Natural killer cell treated with Interleukin-12 subunit alpha and Interleukin-12 subunit beta and Interleukin-15 and Interleukin-18, amount 100 ng/mL, for 72 hours (primary cell): ENCODE measurements at regions not wholly inside any gene's neighbourhood (a gene's known extent, or its start where the extent isn't known, plus 50 kb on each side); places are given as distances from the start of the nearest gene placed in this dataset.
A peak's percentile ranks its signal among the peaks of the same experiment; 100 is the strongest.

Experiments used
- ATAC-seq, 2 donors: fragments of 150-1000 bp; cut with Tn5 transposase in 1 of 2; sonication (Bioruptor Pico), chemical (Tn5 transposase) in 1 of 2; 2 replicates each; pipeline ENCODE4 v1.10.0; 2021
- DNase-seq: peaks from one replicate; pipeline ENCODE4 v3.0.0; 2022; ENCODE audit warnings: low spot score
- H3K27ac Mint-ChIP-seq, 2 donors: 1 replicate in 1 of 2; 2 replicates in 1 of 2; pipeline ENCODE4 v1.8.0; 2022; ENCODE audit warnings: mixed read lengths in 2 of 2, mild to moderate bottlenecking in 1 of 2, moderate library complexity in 1 of 2
- H3K27me3 Mint-ChIP-seq, 2 donors: 1 replicate in 1 of 2; 2 replicates in 1 of 2; pipeline ENCODE4 v1.8.0; 2022; ENCODE audit warnings: mixed read lengths in 2 of 2
- H3K36me3 Mint-ChIP-seq: one replicate; pipeline ENCODE4 v1.8.0; 2022; ENCODE audit warnings: mixed read lengths
- H3K4me1 Mint-ChIP-seq, 2 donors: 1 replicate in 1 of 2; 2 replicates in 1 of 2; pipeline ENCODE4 v1.8.0; 2022; ENCODE audit warnings: low read depth in 2 of 2, mixed read lengths in 2 of 2, mild to moderate bottlenecking in 1 of 2
- H3K4me3 Mint-ChIP-seq: one replicate; pipeline ENCODE4 v1.8.0; 2022; ENCODE audit warnings: mixed read lengths
- H3K9me3 Mint-ChIP-seq: 2 replicates; pipeline ENCODE4 v1.8.0; 2022; ENCODE audit warnings: mixed read lengths

GRCh38 chr10:10818082-10818481 is 199.6 kb upstream of the CELF2 start:
- Mint-ChIP-seq H3K9me3 (peaks cover 4% of the 10 kb centered on the region), H3K4me3 (no peak overlapping the region), H3K27me3 (peaks cover 14 to 22% of the 10 kb centered on the region in 2 donors), H3K36me3 (no peaks in the 10 kb centered on the region), H3K4me1 (no peaks in the 10 kb centered on the region), H3K27ac (no peak overlapping the region)
- DNase-seq (no peak), ATAC-seq (no peak)

GRCh38 chr10:10819206-10819856 is 198.3 kb upstream of the CELF2 start:
- Mint-ChIP-seq H3K9me3 (peaks cover 4% of the 10 kb centered on the region), H3K4me3 (no peak overlapping the region), H3K36me3 (no peaks in the 10 kb centered on the region), H3K27ac (no peak overlapping the region), H3K4me1 (no peaks in the 10 kb centered on the region), H3K27me3 (peaks cover 22 to 26% of the 10 kb centered on the region in 2 donors)
- ATAC-seq: no peak
- no peak for DNase-seq

GRCh38 chr10:10821926-10822325 is 195.7 kb upstream of the CELF2 start:
- DNase-seq (no peak), ATAC-seq (peak in 1 of 2 donors; percentile 24)
- Mint-ChIP-seq H3K4me1 (no peaks in the 10 kb centered on the region), H3K27ac (no peak overlapping the region), H3K36me3 (no peaks in the 10 kb centered on the region), H3K27me3 (peaks cover 22 to 25% of the 10 kb centered on the region in 2 donors), H3K9me3 (peaks cover 4% of the 10 kb centered on the region), H3K4me3 (no peak overlapping the region)

GRCh38 chr10:10824591-10825148 is 193.0 kb upstream of the CELF2 start:
- H3K36me3 Mint-ChIP-seq: no peaks in the 10 kb centered on the region
- no peaks in the 10 kb centered on the region for H3K9me3 Mint-ChIP-seq
- H3K4me3 Mint-ChIP-seq: no peak overlapping the region
- DNase-seq (no peak), ATAC-seq (no peak)
- H3K27me3 Mint-ChIP-seq: peaks cover 31 to 40% of the 10 kb centered on the region in 2 donors
- no peak overlapping the region for H3K27ac Mint-ChIP-seq
- H3K4me1 Mint-ChIP-seq: no peaks in the 10 kb centered on the region

GRCh38 chr10:10826125-10826524 is 191.5 kb upstream of the CELF2 start:
- H3K9me3 Mint-ChIP-seq: no peaks in the 10 kb centered on the region
- no peak overlapping the region for H3K4me3 Mint-ChIP-seq
- no peaks in the 10 kb centered on the region for H3K36me3 Mint-ChIP-seq
- no peak for DNase-seq
- H3K4me1 Mint-ChIP-seq: no peaks in the 10 kb centered on the region
- no peak overlapping the region for H3K27ac Mint-ChIP-seq
- H3K27me3 Mint-ChIP-seq: peaks cover 27 to 41% of the 10 kb centered on the region in 2 donors
- no peak for ATAC-seq

- DNase-seq: no peak
- Mint-ChIP-seq H3K9me3 (no peaks in the 10 kb centered on the region), H3K4me1 (no peaks in the 10 kb centered on the region), H3K27me3 (peaks cover 21 to 35% of the 10 kb centered on the region in 2 donors), H3K36me3 (no peaks in the 10 kb centered on the region), H3K27ac (no peak overlapping the region), H3K4me3 (no peak overlapping the region)
- ATAC-seq: no peak
These were observed 189.0 kb upstream of the CELF2 start for GRCh38 chr10:10828623-10829022.

GRCh38 chr10:10829576-10829975 is 188.1 kb upstream of the CELF2 start:
- ATAC-seq (no peak), DNase-seq (no peak)
- H3K4me3 Mint-ChIP-seq: no peak overlapping the region
- H3K27me3 Mint-ChIP-seq: peaks cover 21 to 26% of the 10 kb centered on the region in 2 donors
- H3K4me1 Mint-ChIP-seq: no peaks in the 10 kb centered on the region
- no peaks in the 10 kb centered on the region for H3K36me3 Mint-ChIP-seq
- H3K27ac Mint-ChIP-seq: no peak overlapping the region
- no peaks in the 10 kb centered on the region for H3K9me3 Mint-ChIP-seq

GRCh38 chr10:10830293-10830986 is 187.2 kb upstream of the CELF2 start:
- H3K9me3 Mint-ChIP-seq: no peaks in the 10 kb centered on the region
- no peaks in the 10 kb centered on the region for H3K4me1 Mint-ChIP-seq
- H3K27me3 Mint-ChIP-seq: peaks cover 23 to 24% of the 10 kb centered on the region in 2 donors
- DNase-seq (no peak), ATAC-seq (no peak)
- no peaks in the 10 kb centered on the region for H3K36me3 Mint-ChIP-seq
- no peak overlapping the region for H3K4me3 Mint-ChIP-seq
- H3K27ac Mint-ChIP-seq: no peak overlapping the region

- no peak for DNase-seq
- no peaks in the 10 kb centered on the region for H3K36me3 Mint-ChIP-seq
- no peaks in the 10 kb centered on the region for H3K9me3 Mint-ChIP-seq
- no peaks in the 10 kb centered on the region for H3K4me1 Mint-ChIP-seq
- H3K4me3 Mint-ChIP-seq: no peak overlapping the region
- ATAC-seq: no peak
- no peak overlapping the region for H3K27ac Mint-ChIP-seq
- H3K27me3 Mint-ChIP-seq: peaks cover 26 to 30% of the 10 kb centered on the region in 2 donors
These were observed 186.6 kb upstream of the CELF2 start for GRCh38 chr10:10831085-10831484.

- H3K9me3 Mint-ChIP-seq: no peaks in the 10 kb centered on the region
- DNase-seq: no peak
- ATAC-seq: no peak
- no peak overlapping the region for H3K27ac Mint-ChIP-seq
- H3K4me3 Mint-ChIP-seq: no peak overlapping the region
- no peaks in the 10 kb centered on the region for H3K36me3 Mint-ChIP-seq
- H3K27me3 Mint-ChIP-seq: peaks cover 15 to 22% of the 10 kb centered on the region in 2 donors
- H3K4me1 Mint-ChIP-seq: no peaks in the 10 kb centered on the region
These were observed 183.7 kb upstream of the CELF2 start for GRCh38 chr10:10833955-10834354.

GRCh38 chr10:10844251-10844650 is 173.4 kb upstream of the CELF2 start:
- Mint-ChIP-seq H3K36me3 (peaks cover 8% of the 10 kb centered on the region), H3K9me3 (peaks cover 8% of the 10 kb centered on the region), H3K4me1 (no peaks in the 10 kb centered on the region), H3K27ac (no peak overlapping the region), H3K27me3 (peaks cover 14 to 36% of the 10 kb centered on the region in 2 donors), H3K4me3 (no peak overlapping the region)
- ATAC-seq (no peak), DNase-seq (no peak)

- no peaks in the 10 kb centered on the region for H3K9me3 Mint-ChIP-seq
- H3K4me1 Mint-ChIP-seq: no peaks in the 10 kb centered on the region
These were observed 172.5 kb upstream of the CELF2 start for GRCh38 chr10:10845185-10845584.

GRCh38 chr10:10845826-10846503 is 171.7 kb upstream of the CELF2 start:
- ATAC-seq: no peak
- Mint-ChIP-seq H3K36me3 (no peaks in the 10 kb centered on the region), H3K9me3 (no peaks in the 10 kb centered on the region), H3K27ac (no peak overlapping the region), H3K27me3 (peaks cover 16 to 41% of the 10 kb centered on the region in 2 donors), H3K4me1 (no peaks in the 10 kb centered on the region), H3K4me3 (no peak overlapping the region)
- DNase-seq: no peak

More at GRCh38 chr10:10845185-10845584, 172.5 kb upstream of the CELF2 start:
- H3K36me3 Mint-ChIP-seq: no peaks in the 10 kb centered on the region
- peaks cover 14 to 41% of the 10 kb centered on the region in 2 donors for H3K27me3 Mint-ChIP-seq
- DNase-seq: no peak
- ATAC-seq: no peak
- H3K27ac Mint-ChIP-seq: no peak overlapping the region
- no peak overlapping the region for H3K4me3 Mint-ChIP-seq

GRCh38 chr10:10846504-10846900 is 171.2 kb upstream of the CELF2 start:
- H3K4me1 Mint-ChIP-seq: no peaks in the 10 kb centered on the region
- H3K27me3 Mint-ChIP-seq: peaks cover 17 to 38% of the 10 kb centered on the region in 2 donors
- no peaks in the 10 kb centered on the region for H3K9me3 Mint-ChIP-seq
- ATAC-seq (no peak), DNase-seq (no peak)
- no peak overlapping the region for H3K27ac Mint-ChIP-seq
- H3K4me3 Mint-ChIP-seq: no peak overlapping the region
- H3K36me3 Mint-ChIP-seq: no peaks in the 10 kb centered on the region
